Upper lobe of left lung (tissue), 4 donors: ENCODE measurements at regions not wholly inside any gene's neighbourhood (a gene's known extent, or its start where the extent isn't known, plus 50 kb on each side); places are given as distances from the start of the nearest gene placed in this dataset.

Experiments
- EP300 ChIP-seq, 4 donors: sonication (generic); formaldehyde crosslinking; IDR thresholded peaks; one replicate each; pipeline ENCODE4 v1.5.1; 2017; ENCODE audit warnings: antibody characterized with exemption in 4 of 4, control low read depth in 2 of 4
- POLR2A ChIP-seq, 4 donors: fragments of 450-650 bp; IDR thresholded peaks; one replicate each; pipeline ENCODE4 v1.5.1; 2016 to 2017; ENCODE audit warnings: antibody characterized with exemption in 4 of 4, mild to moderate bottlenecking in 2 of 4
- POLR2AphosphoS5 ChIP-seq, 2 donors: sonication (generic); formaldehyde crosslinking; IDR thresholded peaks; one replicate each; pipeline ENCODE4 v1.5.1; 2017; ENCODE audit warnings: antibody characterized with exemption in 2 of 2
- TF ChIP-seq, protein P1 (sequence below), 6 experiments: fragments of 450-650 bp in 4 of 6; fragments of 200-600 bp in 2 of 6; sonication (generic) in 2 of 6; IDR thresholded peaks; one replicate each; pipeline ENCODE4 v1.5.1; 2016 to 2019; ENCODE audit warnings: antibody characterized with exemption in 6 of 6

DNA sequence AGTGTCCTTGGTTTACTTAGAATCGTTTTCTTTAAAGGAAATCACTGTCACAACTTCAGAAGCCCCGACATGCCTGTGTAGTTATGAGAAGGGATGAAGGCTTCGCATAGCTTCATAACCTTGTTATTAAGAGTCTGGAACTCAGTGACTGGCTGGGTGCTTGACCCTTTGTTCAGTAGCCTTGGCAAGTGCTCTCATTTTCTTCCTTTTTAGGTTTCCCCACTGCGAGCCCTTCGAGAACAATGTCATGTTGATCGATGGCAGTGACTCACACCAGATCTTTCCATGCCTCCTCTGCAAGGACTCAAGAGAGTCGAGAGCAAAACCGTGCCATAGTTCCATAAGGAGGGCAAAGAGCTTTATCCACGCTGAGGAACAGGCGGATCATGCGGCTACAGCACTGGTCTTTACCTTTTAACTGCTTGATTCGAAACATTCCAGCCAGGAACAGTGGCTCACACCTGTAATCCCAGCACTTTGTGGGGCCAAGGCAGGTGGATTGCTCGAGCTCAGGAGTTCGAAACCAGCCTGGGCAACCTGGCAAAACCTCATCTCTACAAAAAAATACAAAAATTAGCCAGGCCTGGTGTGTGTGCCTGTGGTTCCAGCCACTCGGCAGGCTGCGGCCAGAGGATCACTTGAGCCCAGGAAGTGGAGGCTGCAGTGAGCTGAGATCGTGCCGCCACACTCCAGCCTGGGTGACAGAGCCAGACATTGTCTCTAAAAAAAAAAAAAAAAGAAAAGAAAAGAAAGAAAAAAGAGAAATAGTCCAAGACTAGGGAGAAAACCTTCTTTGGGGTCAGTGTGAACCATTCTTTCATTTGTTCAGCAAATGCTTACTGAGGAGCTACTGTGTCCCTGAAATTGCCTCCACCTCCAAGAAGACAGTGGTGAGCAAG is 95.4 kb upstream of the ERRFI1 start:
- TF ChIP-seq POLR2A (IDR thresholded peaks at IDR 0.05) (peak in 1 of 4 donors; percentile 33), POLR2AphosphoS5 (IDR thresholded peaks at IDR 0.05) (peak; percentile 39 to 76), EP300 (IDR thresholded peaks at IDR 0.05) (peak in 2 of 4 donors; percentile 38 to 90)
- TF ChIP-seq, protein P1, sequence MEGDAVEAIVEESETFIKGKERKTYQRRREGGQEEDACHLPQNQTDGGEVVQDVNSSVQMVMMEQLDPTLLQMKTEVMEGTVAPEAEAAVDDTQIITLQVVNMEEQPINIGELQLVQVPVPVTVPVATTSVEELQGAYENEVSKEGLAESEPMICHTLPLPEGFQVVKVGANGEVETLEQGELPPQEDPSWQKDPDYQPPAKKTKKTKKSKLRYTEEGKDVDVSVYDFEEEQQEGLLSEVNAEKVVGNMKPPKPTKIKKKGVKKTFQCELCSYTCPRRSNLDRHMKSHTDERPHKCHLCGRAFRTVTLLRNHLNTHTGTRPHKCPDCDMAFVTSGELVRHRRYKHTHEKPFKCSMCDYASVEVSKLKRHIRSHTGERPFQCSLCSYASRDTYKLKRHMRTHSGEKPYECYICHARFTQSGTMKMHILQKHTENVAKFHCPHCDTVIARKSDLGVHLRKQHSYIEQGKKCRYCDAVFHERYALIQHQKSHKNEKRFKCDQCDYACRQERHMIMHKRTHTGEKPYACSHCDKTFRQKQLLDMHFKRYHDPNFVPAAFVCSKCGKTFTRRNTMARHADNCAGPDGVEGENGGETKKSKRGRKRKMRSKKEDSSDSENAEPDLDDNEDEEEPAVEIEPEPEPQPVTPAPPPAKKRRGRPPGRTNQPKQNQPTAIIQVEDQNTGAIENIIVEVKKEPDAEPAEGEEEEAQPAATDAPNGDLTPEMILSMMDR (IDR thresholded peaks at IDR 0.05), result no peak
